ENCODE measurements at regions not wholly inside any gene's neighbourhood (a gene's known extent, or its start where the extent isn't known, plus 50 kb on each side); places are given as distances from the start of the nearest gene placed in this dataset.
A peak's percentile ranks its signal among the peaks of the same experiment; 100 is the strongest.

GRCh38 chr5:158380661-158381060 is 521.7 kb upstream of the CLINT1 start:
- no peak for DNase-seq (ENCODE audit: low read depth in 4 of 4, low spot score in 3 of 4)

- DNase-seq (ENCODE audit: low read depth in 4 of 4, low spot score in 3 of 4) = no peak
These were observed 520.0 kb upstream of the CLINT1 start for GRCh38 chr5:158378931-158379330.

DNA sequence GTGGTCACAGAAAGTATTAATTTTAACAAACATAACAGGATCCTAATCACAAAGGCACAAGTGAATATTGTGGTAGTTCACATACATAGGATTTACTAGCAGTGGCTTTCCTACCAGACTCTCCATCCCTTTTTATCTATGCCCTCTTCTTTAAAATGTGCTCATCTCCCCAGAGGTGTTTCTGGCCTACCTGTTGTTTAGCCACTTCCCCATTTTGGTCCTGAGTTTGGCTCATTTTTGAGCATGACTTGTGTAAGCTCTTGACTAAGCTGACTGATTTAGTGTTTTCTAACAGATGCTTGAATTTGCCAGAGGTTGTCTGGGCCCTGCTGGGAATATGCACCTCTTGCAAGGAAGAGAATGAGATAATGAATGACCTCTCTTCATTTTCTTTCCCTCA is 517.7 kb upstream of the CLINT1 start:
- DNase-seq (ENCODE audit: low read depth in 4 of 4, low spot score in 3 of 4) = no peak

GRCh38 chr5:158375531-158375930 is 516.6 kb upstream of the CLINT1 start:
- no peak for DNase-seq (ENCODE audit: low read depth in 4 of 4, low spot score in 3 of 4)

GRCh38 chr5:158373608-158374395 is 514.9 kb upstream of the CLINT1 start:
- no peak for DNase-seq (ENCODE audit: low read depth in 4 of 4, low spot score in 3 of 4)

- DNase-seq (ENCODE audit: low read depth in 4 of 4, low spot score in 3 of 4) = no peak
These were observed 510.3 kb upstream of the CLINT1 start for GRCh38 chr5:158369241-158369640.

GRCh38 chr5:158368686-158369085 is 509.7 kb upstream of the CLINT1 start:
- no peak for DNase-seq (ENCODE audit: low read depth in 4 of 4, low spot score in 3 of 4)

- no peak for DNase-seq (ENCODE audit: low read depth in 4 of 4, low spot score in 3 of 4)
These were observed 505.4 kb upstream of the CLINT1 start for GRCh38 chr5:158364367-158364766.

DNA sequence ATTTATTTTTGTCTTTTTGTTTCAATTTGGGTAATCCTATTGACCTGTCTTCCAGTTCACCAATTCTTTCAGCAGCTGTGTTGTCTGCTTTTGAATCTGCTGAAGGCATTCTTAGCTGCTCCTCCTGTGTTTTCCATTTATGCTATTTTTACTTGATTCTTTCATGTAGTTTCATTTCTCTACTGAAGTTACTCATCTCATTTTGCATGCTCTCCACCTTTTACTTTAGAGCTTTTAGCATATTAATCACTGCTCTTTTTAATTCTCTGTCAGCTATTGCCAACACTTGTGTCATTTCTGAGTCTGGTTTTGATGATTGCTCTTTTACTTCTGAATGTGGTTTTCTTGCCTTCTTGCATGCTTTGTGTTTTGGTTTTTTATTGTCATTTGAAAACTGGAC is 496.0 kb upstream of the CLINT1 start:
- DNase-seq (ENCODE audit: low read depth in 4 of 4, low spot score in 3 of 4) = no peak

- no peak for DNase-seq (ENCODE audit: low read depth in 4 of 4, low spot score in 3 of 4)
These were observed 492.7 kb upstream of the CLINT1 start for GRCh38 chr5:158351485-158352125.

DNA sequence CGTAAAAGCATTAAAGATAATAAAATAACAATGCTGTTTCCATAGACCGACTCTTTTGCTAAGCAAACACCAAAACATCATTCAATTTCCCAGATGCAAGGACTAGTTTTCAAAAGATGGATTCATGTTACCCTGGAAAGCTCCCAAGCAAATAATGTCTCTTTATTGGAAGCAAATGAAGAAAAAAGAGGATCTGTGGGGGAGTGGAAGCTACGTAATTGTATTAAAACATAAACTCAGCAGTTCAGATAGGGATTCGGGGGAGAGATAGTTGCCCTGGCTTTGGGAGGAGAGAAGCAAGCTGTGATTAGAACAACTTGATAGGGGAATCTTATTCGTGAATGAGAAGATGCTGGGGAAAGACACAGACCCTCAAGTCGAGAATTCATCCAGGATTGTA is 491.0 kb upstream of the CLINT1 start:
- peak; percentile 5 to 26 (median 8) for DNase-seq (ENCODE audit: low read depth in 4 of 4, low spot score in 3 of 4)

DNA sequence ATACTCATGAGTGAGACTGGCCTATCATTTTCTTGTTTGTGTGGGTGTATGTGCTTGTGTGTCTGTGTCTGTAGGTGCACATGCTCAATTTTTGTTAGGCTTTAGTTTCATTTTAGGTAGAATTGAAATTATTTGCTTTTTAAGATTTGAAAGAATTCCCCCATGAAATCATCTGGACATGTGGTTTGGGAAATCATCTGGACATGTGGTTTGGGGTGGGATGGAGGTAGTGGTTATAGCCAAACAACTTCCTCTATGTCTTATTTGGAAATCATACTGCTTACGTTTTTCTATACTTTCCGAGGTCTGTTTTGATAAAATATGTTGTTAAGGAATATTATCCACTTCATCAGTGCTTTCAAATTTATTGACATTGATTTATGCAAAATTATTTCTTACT is 485.4 kb upstream of the CLINT1 start:
- DNase-seq (ENCODE audit: low read depth in 4 of 4, low spot score in 3 of 4) = no peak

- DNase-seq (ENCODE audit: low read depth in 4 of 4, low spot score in 3 of 4) = no peak
These were observed 481.7 kb upstream of the CLINT1 start for GRCh38 chr5:158340608-158341007.

GRCh38 chr5:158326256-158326655 is 467.3 kb upstream of the CLINT1 start:
- DNase-seq (ENCODE audit: low read depth in 4 of 4, low spot score in 3 of 4) = no peak

- DNase-seq (ENCODE audit: low read depth in 4 of 4, low spot score in 3 of 4) = no peak
These were observed 465.3 kb upstream of the CLINT1 start for GRCh38 chr5:158324236-158324635.

DNA sequence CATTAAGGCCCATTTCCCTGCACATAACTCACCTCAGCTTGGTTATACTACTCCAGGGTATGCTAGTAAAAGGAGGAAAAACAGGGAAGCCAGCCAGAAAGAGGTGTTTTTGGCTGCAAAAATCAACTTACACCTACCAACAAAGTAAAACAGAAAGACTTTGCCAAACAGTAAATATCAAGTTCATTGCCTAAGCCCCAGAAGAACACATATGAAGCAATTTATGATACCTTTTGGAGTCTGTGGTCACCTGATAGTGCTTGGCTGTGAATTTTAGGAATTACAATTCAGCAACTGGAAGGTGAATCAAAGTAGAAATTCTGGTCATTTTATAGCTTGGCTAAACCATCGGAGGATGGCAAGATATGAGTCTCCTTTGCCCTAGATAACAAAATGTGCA is 463.7 kb upstream of the CLINT1 start:
- DNase-seq (ENCODE audit: low read depth in 4 of 4, low spot score in 3 of 4) = no peak

DNA sequence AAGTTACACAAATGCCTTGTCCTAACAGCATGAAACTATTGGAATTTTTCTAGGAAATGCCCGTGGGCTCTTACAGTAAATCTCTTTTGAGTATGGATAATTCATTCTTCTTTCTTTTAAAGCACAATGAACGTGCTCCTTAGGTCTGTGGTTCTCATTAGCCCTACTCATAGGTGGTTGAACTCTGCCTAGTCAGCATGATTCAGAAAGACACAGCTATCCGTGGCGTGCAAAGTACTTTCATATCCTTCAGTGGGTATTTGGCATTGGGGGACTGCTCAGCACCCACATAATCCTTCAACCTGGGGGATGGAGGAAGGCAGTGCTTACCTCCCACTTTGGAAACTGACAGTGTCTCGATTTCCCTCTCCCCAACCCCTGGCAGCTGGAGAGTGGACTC is 462.0 kb upstream of the CLINT1 start:
- no peak for DNase-seq (ENCODE audit: low read depth in 4 of 4, low spot score in 3 of 4)

- DNase-seq (ENCODE audit: low read depth in 4 of 4, low spot score in 3 of 4) = no peak
These were observed 461.3 kb upstream of the CLINT1 start for GRCh38 chr5:158320178-158320674.

GRCh38 chr5:158317507-158317906 is 458.6 kb upstream of the CLINT1 start:
- DNase-seq (ENCODE audit: low read depth in 4 of 4, low spot score in 3 of 4) = no peak

DNA sequence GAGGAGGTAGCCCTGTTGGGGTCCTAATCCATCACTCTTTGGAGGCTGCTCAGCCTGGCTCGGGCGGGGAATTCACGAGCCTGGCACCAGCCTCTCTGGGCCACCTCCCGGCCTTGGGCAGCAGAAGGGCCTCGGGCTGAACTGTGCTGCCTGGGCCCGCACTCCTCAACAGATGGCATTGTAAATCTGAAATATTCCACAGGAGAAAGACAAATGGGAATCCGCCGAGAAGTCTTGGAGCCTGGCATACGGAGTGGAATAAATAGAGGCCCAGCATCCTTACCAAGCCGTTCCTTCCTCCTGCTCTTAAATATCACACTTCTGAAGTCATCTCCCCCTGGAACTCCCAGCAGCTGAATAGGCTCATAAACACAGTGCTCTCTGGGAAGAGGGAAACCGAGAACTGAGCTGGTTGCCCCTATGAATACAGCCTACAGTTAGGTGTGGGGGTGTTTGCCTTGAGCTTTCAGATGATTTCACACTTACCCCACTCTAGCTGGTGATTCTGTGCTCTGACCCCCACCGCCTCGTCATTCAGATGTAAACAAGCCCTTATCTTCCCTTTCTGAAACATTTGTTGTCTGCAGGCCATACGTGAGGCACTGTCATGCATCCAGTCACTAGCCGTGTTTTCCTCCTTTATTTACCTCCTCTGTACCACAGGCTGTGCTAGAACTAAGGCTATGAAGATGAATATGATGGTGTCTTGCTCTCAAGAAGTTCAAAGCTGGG is 455.0 kb upstream of the CLINT1 start:
- no peak for DNase-seq (ENCODE audit: low read depth in 4 of 4, low spot score in 3 of 4)

- no peak for DNase-seq (ENCODE audit: low read depth in 4 of 4, low spot score in 3 of 4)
These were observed 454.2 kb upstream of the CLINT1 start for GRCh38 chr5:158313027-158313732.
